Spleen (tissue), 11 donors: ENCODE measurements at regions not wholly inside any gene's neighbourhood (a gene's known extent, or its start where the extent isn't known, plus 50 kb on each side); places are given as distances from the start of the nearest gene placed in this dataset.

Experiments used
- DNase-seq: peaks from one replicate; pipeline ENCODE4 v3.0.0-alpha.2; 2020
- H3K27ac ChIP-seq, 8 donors: fragments of 200-600 bp; sonication (generic) in 7 of 8; 1 replicate in 4 of 8; 2 replicates in 4 of 8; pipeline versions ENCODE4 v1.5.0 to v1.8.0; 2016 to 2021; ENCODE audit warnings: inconsistent platforms in 4 of 8, mild to moderate bottlenecking in 4 of 8, moderate library complexity in 1 of 8
- H3K27me3 ChIP-seq, 7 donors: fragments of 200-600 bp; sonication (generic) in 6 of 7; replicated peaks in 1 of 7; 1 replicate in 4 of 7; 2 replicates in 3 of 7; pipeline versions ENCODE4 v1.5.0 to v1.8.0; 2016 to 2021; ENCODE audit warnings: inconsistent platforms in 3 of 7, mild to moderate bottlenecking in 1 of 7
- H3K36me3 ChIP-seq, 6 donors: fragments of 200-600 bp; sonication (generic) in 5 of 6; 1 replicate in 4 of 6; 2 replicates in 2 of 6; pipeline versions ENCODE4 v1.5.0 to v1.8.0; 2016 to 2021; ENCODE audit warnings: inconsistent platforms in 2 of 6
- H3K4me1 ChIP-seq, 6 donors: fragments of 200-600 bp; sonication (generic) in 5 of 6; 1 replicate in 3 of 6; 2 replicates in 3 of 6; pipeline versions ENCODE4 v1.5.0 to v1.8.0; 2016 to 2021; ENCODE audit warnings: inconsistent platforms in 3 of 6
- H3K4me3 ChIP-seq, 8 donors: fragments of 200-600 bp; sonication (generic) in 7 of 8; 1 replicate in 4 of 8; 2 replicates in 4 of 8; pipeline versions ENCODE4 v1.5.0 to v1.8.0; 2016 to 2021; ENCODE audit warnings: inconsistent platforms in 4 of 8, mild to moderate bottlenecking in 4 of 8, moderate library complexity in 2 of 8
- H3K9me3 ChIP-seq, 8 donors: fragments of 200-600 bp; sonication (generic) in 7 of 8; 1 replicate in 4 of 8; 2 replicates in 4 of 8; pipeline versions ENCODE4 v1.5.0 to v1.8.0; 2016 to 2021; ENCODE audit warnings: inconsistent platforms in 4 of 8
- POLR2A ChIP-seq, 3 donors: fragments of 450-650 bp; IDR thresholded peaks; one replicate each; pipeline ENCODE4 v1.5.1; 2017; ENCODE audit warnings: antibody characterized with exemption in 3 of 3, mild to moderate bottlenecking in 1 of 3
- POLR2AphosphoS5 ChIP-seq, 3 donors: sonication (generic); formaldehyde crosslinking; IDR thresholded peaks; one replicate each; pipeline ENCODE4 v1.5.1; 2017; ENCODE audit warnings: antibody characterized with exemption in 3 of 3
- whole genome bisulfite sequencing, 5 donors: extraction: QIAGEN DNeasy Blood & Tissue Kit in 3 of 5; methylation state at CpG; one replicate each; pipeline versions ENCODE4 v1.1.5 to v1.1.7; 2013 to 2018; 5-methylcytosine and 5-hydroxymethylcytosine counted together
- intact Hi-C: fragments of 100-400 bp; cut with DNase I; formaldehyde crosslinking; loops from one replicate; pipeline ENCODE4 v1.15.0; 2023; ENCODE audit warnings: low total_unique reads
- TF ChIP-seq, protein P1 (sequence below), 11 experiments: fragments of 200-600 bp in 7 of 11; fragments of 450-650 bp in 4 of 11; sonication (generic) in 4 of 11; IDR thresholded peaks in 8 of 11; conservative IDR thresholded peaks in 3 of 11; 1 replicate in 7 of 11; 2 replicates in 4 of 11; pipeline versions ENCODE4 v1.4.0 to v1.8.0; 2016 to 2021; ENCODE audit warnings: antibody characterized with exemption in 11 of 11, inconsistent platforms in 4 of 11, mild to moderate bottlenecking in 1 of 11
- donor health status: healthy with polysubstance abuse.
- donor health status: DM: no; HTN: no; CAD: no; lungs with moderate emphysema.
- donor health status: DM: no; HTN: no; CAD: no.
- donor health status: Bipolar disorder and iron deficiency.
- donor health status: healthy.
- donor health status: DM: no; HTN: no; CAD: no.
- donor health status: DM: yes; HTN: yes; CAD: no.

DNA sequence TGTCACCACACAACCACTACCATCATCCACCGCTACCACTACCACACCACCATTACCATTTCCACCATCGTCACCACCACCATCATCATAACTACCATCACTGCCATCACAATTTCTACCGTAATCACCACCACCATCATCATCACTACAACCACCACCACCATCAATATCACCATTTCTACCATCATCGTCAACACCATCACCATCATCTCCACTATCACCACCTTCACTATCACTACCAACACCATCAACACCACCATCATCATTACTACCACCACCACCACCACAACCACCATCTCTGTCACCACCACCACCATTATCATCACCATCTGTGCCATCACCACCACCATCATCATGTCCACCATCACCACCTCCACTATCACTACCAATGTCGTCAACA is 524.5 kb upstream of the C16orf82 start:
- intact Hi-C loops: no loop called here
- DNase-seq: no peak
- TF ChIP-seq, protein P1, sequence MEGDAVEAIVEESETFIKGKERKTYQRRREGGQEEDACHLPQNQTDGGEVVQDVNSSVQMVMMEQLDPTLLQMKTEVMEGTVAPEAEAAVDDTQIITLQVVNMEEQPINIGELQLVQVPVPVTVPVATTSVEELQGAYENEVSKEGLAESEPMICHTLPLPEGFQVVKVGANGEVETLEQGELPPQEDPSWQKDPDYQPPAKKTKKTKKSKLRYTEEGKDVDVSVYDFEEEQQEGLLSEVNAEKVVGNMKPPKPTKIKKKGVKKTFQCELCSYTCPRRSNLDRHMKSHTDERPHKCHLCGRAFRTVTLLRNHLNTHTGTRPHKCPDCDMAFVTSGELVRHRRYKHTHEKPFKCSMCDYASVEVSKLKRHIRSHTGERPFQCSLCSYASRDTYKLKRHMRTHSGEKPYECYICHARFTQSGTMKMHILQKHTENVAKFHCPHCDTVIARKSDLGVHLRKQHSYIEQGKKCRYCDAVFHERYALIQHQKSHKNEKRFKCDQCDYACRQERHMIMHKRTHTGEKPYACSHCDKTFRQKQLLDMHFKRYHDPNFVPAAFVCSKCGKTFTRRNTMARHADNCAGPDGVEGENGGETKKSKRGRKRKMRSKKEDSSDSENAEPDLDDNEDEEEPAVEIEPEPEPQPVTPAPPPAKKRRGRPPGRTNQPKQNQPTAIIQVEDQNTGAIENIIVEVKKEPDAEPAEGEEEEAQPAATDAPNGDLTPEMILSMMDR (IDR thresholded peaks at IDR 0.05 in 8 of 11, conservative IDR thresholded peaks at IDR 0.05 in 3 of 11): no peak
- no peak for TF ChIP-seq POLR2AphosphoS5 (IDR thresholded peaks at IDR 0.05)
- 92 to 98% (median 95%) methylated on average over 5 of the region's 5 CpGs for WGBS, 5 donors
- Histone ChIP-seq H3K36me3 (no peaks in the 10 kb centered on the region), H3K9me3 (peaks cover 0 to 2% (median 0%) of the 10 kb centered on the region in 8 donors), H3K4me1 (no peaks in the 10 kb centered on the region), H3K27ac (no peak overlapping the region), H3K27me3 (peaks cover 0 to 14% (median 0%) of the 10 kb centered on the region in 7 donors), H3K4me3 (no peak overlapping the region)

DNA sequence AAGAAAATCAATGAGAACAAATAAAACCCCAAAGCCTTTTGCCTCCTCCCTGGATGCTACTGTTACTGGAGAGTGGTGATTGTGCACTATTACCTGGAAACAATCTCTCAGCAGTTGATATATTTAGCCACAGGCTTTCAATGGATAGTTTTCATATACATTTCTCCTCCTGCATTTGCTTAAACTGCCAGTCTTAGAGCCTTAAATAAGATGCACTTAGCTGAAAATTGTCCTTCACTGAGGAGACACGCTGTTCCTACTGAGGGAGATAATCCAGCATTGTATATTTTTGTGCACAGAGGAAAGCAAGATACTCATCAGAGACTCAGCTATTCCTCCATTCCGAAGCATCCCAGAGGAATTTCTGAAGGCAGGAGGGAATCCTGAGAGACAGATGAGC is 520.2 kb upstream of the C16orf82 start:
- TF ChIP-seq POLR2AphosphoS5 (IDR thresholded peaks at IDR 0.05) (no peak), POLR2A (IDR thresholded peaks at IDR 0.05) (no peak)
- TF ChIP-seq, protein P1 (IDR thresholded peaks at IDR 0.05 in 8 of 11, conservative IDR thresholded peaks at IDR 0.05 in 3 of 11): no peak
- Histone ChIP-seq H3K9me3 (peaks cover 0 to 2% (median 0%) of the 10 kb centered on the region in 8 donors), H3K4me1 (no peaks in the 10 kb centered on the region), H3K27ac (no peak overlapping the region), H3K36me3 (no peaks in the 10 kb centered on the region), H3K27me3 (peaks cover 0 to 10% (median 0%) of the 10 kb centered on the region in 7 donors), H3K4me3 (no peak overlapping the region)
- no peak for DNase-seq
- 71 to 84% (median 81%) methylated on average over 2 of the region's 2 CpGs for WGBS, 5 donors
- intact Hi-C loops: no loop called here

DNA sequence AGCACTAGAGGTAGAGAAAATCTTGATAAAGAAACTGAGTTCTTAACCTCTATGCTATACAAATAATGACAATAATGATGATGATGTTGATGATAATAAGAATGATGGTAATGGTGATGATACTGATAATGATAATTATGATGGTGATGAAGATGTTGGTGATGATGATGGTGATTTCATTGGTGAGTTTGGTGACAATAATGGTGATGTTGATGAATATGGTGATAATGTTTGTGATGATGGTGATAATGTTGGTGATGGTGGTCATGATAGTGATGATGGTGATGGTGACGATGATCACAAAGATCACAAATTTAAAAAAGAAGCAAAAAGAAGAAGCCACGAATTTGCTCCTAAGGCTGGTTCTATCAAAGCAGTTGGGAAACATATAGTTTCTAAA is 519.0 kb upstream of the C16orf82 start:
- H3K27ac ChIP-seq: no peak overlapping the region
- peaks cover 0 to 10% (median 0%) of the 10 kb centered on the region in 7 donors for H3K27me3 ChIP-seq
- no peak overlapping the region for H3K4me3 ChIP-seq
- no peak for DNase-seq
- 68 to 89% (median 70%) methylated on average over 2 of the region's 2 CpGs for WGBS, 5 donors
- H3K4me1 ChIP-seq: no peaks in the 10 kb centered on the region
- peaks cover 0 to 2% (median 0%) of the 10 kb centered on the region in 8 donors for H3K9me3 ChIP-seq
- no peaks in the 10 kb centered on the region for H3K36me3 ChIP-seq
- intact Hi-C loops: no loop called here
- TF ChIP-seq, protein P1 (IDR thresholded peaks at IDR 0.05 in 8 of 11, conservative IDR thresholded peaks at IDR 0.05 in 3 of 11): no peak
- no peak for TF ChIP-seq POLR2AphosphoS5 (IDR thresholded peaks at IDR 0.05)
- TF ChIP-seq POLR2A (IDR thresholded peaks at IDR 0.05): no peak

DNA sequence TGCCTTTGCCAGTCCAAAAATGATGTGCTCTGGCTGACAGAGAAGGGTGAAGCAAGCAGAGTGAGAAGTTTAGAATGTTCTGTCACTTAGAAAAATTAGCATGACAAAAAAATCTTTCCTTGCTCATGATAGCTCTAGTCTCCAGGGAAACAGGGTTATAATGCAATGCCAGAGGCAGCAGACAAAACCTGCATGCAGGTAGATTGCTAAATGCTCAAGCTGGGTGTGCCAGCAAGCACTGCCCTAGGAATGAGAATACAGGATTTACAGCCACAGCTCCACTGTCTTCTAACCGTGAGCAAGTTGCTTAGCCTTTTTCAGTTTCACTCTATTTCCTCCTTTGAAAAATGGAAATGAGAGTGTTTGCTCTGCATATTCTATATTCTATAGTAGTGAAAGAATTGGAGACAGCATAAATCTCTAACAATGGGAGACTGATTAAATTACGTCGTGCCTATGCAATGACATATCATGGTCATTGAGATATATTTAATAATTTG is 516.6 kb upstream of the C16orf82 start:
- H3K4me1 ChIP-seq: no peaks in the 10 kb centered on the region
- 43 to 47% (median 44%) methylated on average over 3 of the region's 3 CpGs for WGBS, 5 donors
- TF ChIP-seq POLR2AphosphoS5 (IDR thresholded peaks at IDR 0.05) (no peak), POLR2A (IDR thresholded peaks at IDR 0.05) (no peak)
- TF ChIP-seq, protein P1 (IDR thresholded peaks at IDR 0.05 in 8 of 11, conservative IDR thresholded peaks at IDR 0.05 in 3 of 11): no peak
- H3K36me3 ChIP-seq: no peaks in the 10 kb centered on the region
- no peak overlapping the region for H3K4me3 ChIP-seq
- intact Hi-C loops: no loop called here
- H3K9me3 ChIP-seq: no peaks in the 10 kb centered on the region
- no peak overlapping the region for H3K27ac ChIP-seq
- H3K27me3 ChIP-seq: peaks cover 0 to 10% (median 0%) of the 10 kb centered on the region in 7 donors
- DNase-seq: no peak
